Activated naive CD8-positive, alpha-beta T cell treated with anti-CD3 and anti-CD28 coated beads, Interleukin-2, amount 50 U/mL, for 24 hours (primary cell): ENCODE measurements at regions not wholly inside any gene's neighbourhood (a gene's known extent, or its start where the extent isn't known, plus 50 kb on each side); places are given as distances from the start of the nearest gene placed in this dataset.
"Not testable (repeated sequence)": the region's sequence is repeated elsewhere in the genome, so short reads cannot be mapped to it uniquely, and the experiment has no call there.

Experiments
- ATAC-seq: fragments of 150-1000 bp; cut with Tn5 transposase; one replicate; pipeline ENCODE4 v1.10.0; 2021
- DNase-seq: peaks from one replicate; pipeline ENCODE4 v3.0.0; 2021
- H3K27ac Mint-ChIP-seq: one replicate; pipeline ENCODE4 v1.8.0; 2021; ENCODE audit warnings: mild to moderate bottlenecking, mixed read lengths
- H3K27me3 Mint-ChIP-seq: one replicate; pipeline ENCODE4 v1.8.0; 2021; ENCODE audit warnings: mixed read lengths
- H3K36me3 Mint-ChIP-seq: one replicate; pipeline ENCODE4 v1.8.0; 2021; ENCODE audit warnings: low read depth, mixed read lengths
- H3K4me1 Mint-ChIP-seq: one replicate; pipeline ENCODE4 v1.8.0; 2021; ENCODE audit warnings: mixed read lengths
- H3K4me3 Mint-ChIP-seq: one replicate; pipeline ENCODE4 v1.8.0; 2021; ENCODE audit warnings: mild to moderate bottlenecking, moderate library complexity, mixed read lengths
- H3K9me3 Mint-ChIP-seq: one replicate; pipeline ENCODE4 v1.8.0; 2021; ENCODE audit warnings: mixed read lengths

DNA sequence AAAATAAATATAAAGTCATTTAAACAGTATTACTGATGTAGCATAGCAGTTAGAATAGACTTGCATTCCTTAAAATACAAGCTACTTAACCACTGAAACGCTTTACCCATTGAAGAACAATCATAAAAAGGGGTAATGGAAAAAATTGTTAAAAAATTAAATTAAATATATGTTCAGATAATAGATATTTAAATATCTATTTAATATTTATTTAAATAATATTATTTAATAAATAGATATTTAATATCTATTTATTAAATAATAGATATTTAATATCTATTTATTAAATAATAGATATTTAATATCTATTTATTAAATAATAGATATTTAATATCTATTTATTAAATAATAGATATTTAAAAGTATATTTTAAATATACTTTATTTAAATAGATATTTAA, 2410.5 kb downstream of the PCDH7 start:
- not testable (repeated sequence) for ATAC-seq, H3K36me3 Mint-ChIP-seq, H3K27me3 Mint-ChIP-seq, H3K27ac Mint-ChIP-seq, DNase-seq, H3K4me1 Mint-ChIP-seq, H3K9me3 Mint-ChIP-seq, H3K4me3 Mint-ChIP-seq

DNA sequence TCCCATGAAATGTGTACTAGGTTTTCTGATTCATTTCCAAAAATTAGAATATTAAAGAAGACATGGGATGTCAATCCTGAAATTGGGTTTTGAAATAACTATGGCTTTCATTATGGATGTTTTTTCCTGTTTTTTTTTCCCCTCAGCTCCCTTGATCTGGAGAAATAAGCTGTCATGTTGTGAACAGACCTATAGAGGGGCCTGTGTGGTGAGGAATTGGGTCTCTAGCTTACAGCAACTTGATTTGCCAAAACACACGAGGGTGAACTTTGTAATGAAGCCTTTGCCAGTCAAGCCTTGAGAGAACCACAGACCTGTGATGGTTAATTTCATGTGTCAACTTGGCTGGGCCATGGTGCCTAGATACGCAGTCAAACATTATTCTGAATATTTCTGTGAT, 2413.6 kb downstream of the PCDH7 start:
- no peak overlapping the region for H3K27ac Mint-ChIP-seq

DNA sequence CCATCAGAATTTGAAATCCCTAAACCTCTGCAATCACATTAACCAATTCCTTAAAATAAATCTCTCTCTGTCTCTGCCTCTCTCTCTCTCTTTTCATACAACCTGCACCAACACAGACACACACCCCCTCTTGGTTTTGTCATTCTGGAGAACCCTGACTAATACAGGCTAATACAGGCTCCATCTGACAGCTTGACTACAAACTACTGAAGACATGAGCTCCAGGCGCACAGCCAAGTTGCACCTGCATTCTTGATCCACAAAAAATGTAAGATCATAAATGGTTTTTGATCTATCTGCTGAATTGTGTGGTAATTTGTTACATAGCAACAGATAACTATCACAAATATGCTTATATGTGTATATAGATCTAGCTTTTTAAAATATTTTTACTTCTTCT, 2414.2 kb downstream of the PCDH7 start:
- Mint-ChIP-seq H3K4me1 (no peaks in the 10 kb centered on the region), H3K4me3 (no peak overlapping the region), H3K9me3 (peaks cover 14% of the 10 kb centered on the region), H3K27me3 (no peaks in the 10 kb centered on the region), H3K36me3 (no peaks in the 10 kb centered on the region), H3K27ac (no peak overlapping the region)
- DNase-seq (no peak), ATAC-seq (no peak)

More for the DNA sequence above, 2413.6 kb downstream of the PCDH7 start:
- H3K4me1 Mint-ChIP-seq, result no peaks in the 10 kb centered on the region
- H3K36me3 Mint-ChIP-seq, result no peaks in the 10 kb centered on the region
- peaks cover 8% of the 10 kb centered on the region for H3K9me3 Mint-ChIP-seq
- ATAC-seq, result no peak
- no peaks in the 10 kb centered on the region for H3K27me3 Mint-ChIP-seq
- DNase-seq, result no peak
- H3K4me3 Mint-ChIP-seq, result no peak overlapping the region

DNA sequence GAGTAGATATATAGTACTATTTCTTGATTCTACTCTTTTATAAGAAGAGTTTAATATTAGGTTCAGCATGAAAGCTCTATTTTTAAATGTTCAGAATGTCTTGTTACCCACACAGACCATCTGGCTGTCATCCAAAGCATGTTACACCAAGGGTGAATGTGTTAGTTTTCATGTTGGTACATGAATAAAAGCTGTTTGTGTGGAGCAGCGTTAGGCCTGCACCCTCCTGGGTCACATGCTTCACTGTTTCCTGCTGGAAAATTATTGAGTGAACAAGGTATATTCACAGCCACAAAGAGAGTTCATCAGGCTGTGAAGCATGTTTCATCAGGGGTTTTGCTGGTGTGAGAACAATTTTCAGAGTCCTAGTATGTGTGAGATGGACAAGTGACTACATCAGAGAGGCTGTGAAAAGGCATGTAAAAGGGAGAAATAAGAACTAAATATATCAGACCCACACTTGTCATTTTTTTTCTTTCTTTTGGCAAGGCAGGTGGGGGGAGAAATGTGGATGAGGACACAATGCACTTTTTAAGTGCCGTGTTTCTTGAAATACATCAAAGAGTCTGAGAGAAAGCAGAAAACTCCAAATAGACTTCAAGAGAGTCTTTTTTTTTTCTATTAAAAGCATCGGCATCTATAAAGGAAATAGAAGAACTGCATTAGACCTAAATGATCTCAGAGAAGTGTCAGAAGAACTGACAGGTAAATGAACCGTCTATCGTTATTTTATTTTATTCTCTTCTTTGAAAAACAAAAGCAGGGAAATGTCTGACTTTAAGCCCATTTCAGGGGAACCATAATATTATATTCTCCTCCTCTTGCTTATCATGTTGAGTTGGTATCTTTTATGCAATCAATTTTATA, 2429.7 kb downstream of the PCDH7 start:
- H3K9me3 Mint-ChIP-seq, result peaks cover 7% of the 10 kb centered on the region
- DNase-seq (no peak), ATAC-seq (no peak)
- no peaks in the 10 kb centered on the region for H3K27me3 Mint-ChIP-seq
- no peaks in the 10 kb centered on the region for H3K36me3 Mint-ChIP-seq
- H3K4me1 Mint-ChIP-seq, result no peaks in the 10 kb centered on the region
- H3K4me3 Mint-ChIP-seq, result no peak overlapping the region
- no peak overlapping the region for H3K27ac Mint-ChIP-seq

DNA sequence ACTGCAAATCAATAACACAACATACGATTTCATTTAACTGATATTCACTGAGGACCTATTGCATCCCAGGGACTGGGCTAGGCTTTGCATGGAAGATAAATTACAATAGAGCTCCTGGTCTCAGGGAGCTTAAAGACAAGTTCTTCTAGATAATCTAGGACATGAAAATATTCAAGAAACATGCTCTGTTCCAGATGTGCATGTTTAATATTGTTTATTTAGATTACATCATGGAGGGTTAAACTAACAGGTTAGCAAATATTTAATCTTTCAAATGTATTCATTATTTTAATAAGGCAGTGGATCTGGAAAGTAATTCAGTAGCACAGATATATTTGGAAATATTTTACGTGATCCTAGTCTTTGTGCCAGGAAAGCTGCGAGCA, 2430.3 kb downstream of the PCDH7 start:
- Mint-ChIP-seq H3K27me3 (no peaks in the 10 kb centered on the region), H3K4me3 (no peak overlapping the region), H3K27ac (no peak overlapping the region), H3K9me3 (peaks cover 7% of the 10 kb centered on the region), H3K36me3 (no peaks in the 10 kb centered on the region), H3K4me1 (no peaks in the 10 kb centered on the region)
- DNase-seq (no peak), ATAC-seq (no peak)

DNA sequence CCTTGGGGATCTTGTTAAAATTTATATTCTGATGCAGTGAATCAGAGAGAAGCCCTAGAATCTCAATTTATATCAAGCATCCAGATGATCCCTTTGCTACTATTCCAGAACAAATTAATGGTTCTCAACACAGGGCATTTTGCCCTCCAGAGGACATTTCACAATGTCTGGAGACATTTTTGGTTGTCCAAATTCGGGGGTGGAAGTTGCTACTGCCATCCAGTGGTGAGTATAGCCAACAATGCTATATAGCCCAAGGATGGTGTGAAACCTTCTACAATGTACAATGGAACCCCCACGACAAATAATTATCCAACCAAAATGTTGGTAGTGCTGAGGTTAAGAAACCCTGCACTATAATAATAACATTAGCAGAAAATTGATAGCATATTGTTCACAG, 2440.0 kb downstream of the PCDH7 start:
- Mint-ChIP-seq H3K4me3 (no peak overlapping the region), H3K36me3 (no peaks in the 10 kb centered on the region), H3K9me3 (peaks cover 39% of the 10 kb centered on the region), H3K4me1 (no peaks in the 10 kb centered on the region), H3K27me3 (no peaks in the 10 kb centered on the region), H3K27ac (no peak overlapping the region)
- ATAC-seq, result no peak
- no peak for DNase-seq

DNA sequence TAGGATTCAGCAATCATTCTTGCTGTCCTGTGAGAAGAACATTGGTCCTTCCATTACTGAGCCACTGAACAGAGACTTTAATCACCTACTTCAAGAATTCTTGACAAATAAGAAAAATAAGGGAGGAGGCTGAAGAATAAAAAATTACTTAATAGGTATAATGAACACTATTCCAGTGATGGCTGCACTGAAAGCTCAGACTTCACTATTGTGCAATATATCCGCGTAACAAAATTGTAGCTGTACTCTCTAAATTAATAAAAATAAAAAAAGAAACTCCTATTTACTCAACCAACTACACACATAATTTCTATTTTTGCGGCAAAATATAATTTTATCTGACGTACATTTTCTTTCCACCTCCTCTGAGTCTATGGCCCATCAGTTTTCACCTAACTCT, 2441.0 kb downstream of the PCDH7 start:
- H3K36me3 Mint-ChIP-seq, result no peaks in the 10 kb centered on the region
- H3K9me3 Mint-ChIP-seq, result peaks cover 41% of the 10 kb centered on the region
- no peak overlapping the region for H3K4me3 Mint-ChIP-seq
- H3K4me1 Mint-ChIP-seq, result no peaks in the 10 kb centered on the region
- H3K27me3 Mint-ChIP-seq, result no peaks in the 10 kb centered on the region
- no peak for ATAC-seq
- H3K27ac Mint-ChIP-seq, result no peak overlapping the region
- DNase-seq, result no peak

DNA sequence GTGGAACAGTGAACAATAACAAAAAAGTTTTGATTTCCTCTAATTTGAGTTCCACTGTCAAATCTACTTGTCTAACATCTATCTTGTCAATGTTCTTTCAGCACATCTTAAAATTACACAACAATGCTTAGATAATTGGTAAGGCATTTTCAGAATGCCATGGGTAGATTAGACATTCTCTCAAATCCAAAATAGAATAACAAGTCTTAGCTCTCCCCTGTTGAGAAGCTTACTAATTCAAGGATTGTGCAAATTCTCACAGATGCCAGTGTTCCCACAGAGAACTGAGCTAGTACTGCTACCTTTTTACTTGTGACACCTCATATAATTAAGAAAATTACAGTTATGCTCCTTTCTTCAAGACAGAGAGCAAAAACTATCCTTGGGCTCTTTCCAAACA, 2442.0 kb downstream of the PCDH7 start:
- H3K9me3 Mint-ChIP-seq, result peaks cover 32% of the 10 kb centered on the region
- H3K27ac Mint-ChIP-seq, result no peak overlapping the region
- no peaks in the 10 kb centered on the region for H3K27me3 Mint-ChIP-seq
- no peak overlapping the region for H3K4me3 Mint-ChIP-seq
- ATAC-seq (no peak), DNase-seq (no peak)
- no peaks in the 10 kb centered on the region for H3K36me3 Mint-ChIP-seq
- H3K4me1 Mint-ChIP-seq, result no peaks in the 10 kb centered on the region

DNA sequence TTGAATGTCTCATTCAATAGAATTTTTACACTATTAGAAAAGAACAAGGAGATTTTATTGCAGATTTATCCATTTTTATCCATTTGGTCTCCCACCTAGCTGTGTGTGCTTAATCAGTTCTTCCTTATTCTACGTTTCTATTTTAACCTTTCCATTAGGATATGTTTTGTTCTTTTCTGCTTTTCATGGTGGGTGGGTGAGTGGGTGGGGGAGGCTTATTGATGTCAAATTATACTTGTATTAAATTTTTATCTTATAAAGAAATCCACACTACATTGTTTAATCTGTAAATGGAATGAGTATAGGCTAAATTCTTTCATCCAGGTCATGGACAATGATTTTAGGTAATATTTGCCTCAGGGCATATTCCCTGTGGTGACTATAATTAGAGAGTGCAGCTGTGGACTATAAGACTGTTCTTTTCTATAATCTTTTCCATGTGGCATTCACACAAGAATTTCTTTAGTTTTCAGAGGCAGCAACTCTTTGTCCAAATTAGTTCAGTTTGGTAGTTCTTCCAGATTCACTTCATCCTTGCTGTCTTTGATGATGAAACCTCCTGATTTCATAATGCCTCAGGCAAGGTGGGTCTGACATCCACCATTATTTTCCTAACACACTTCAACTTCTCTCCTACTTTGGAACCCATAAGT, 2451.8 kb downstream of the PCDH7 start:
- ATAC-seq, result no peak
- Mint-ChIP-seq H3K27me3 (no peaks in the 10 kb centered on the region), H3K27ac (no peak overlapping the region), H3K36me3 (no peaks in the 10 kb centered on the region), H3K4me3 (no peak overlapping the region), H3K4me1 (no peaks in the 10 kb centered on the region), H3K9me3 (peaks cover 10% of the 10 kb centered on the region)
- DNase-seq, result no peak

DNA sequence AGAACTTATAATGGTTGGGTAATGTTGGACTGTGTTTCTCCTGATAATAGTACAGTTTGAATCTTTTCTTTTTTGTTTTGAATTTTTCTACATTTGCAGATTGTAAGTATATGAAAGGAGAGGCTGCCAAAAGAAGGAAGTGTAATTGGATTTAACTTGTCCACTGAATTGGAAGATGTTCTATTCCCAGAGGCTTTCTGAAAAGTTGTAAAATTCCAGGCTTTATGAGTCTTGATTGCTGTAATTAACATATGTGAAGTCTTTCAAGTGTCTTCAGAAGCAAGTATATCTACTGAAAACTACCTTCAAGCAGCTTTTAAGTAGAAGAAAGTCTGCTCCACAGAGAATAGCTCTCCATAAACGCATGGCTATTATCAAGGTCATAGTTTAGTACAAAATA, 2456.4 kb downstream of the PCDH7 start:
- H3K36me3 Mint-ChIP-seq, result no peaks in the 10 kb centered on the region
- H3K27me3 Mint-ChIP-seq, result no peaks in the 10 kb centered on the region
- no peaks in the 10 kb centered on the region for H3K4me1 Mint-ChIP-seq
- no peak overlapping the region for H3K4me3 Mint-ChIP-seq
- peaks cover 12% of the 10 kb centered on the region for H3K9me3 Mint-ChIP-seq
- DNase-seq (no peak), ATAC-seq (no peak)
- H3K27ac Mint-ChIP-seq, result no peak overlapping the region

DNA sequence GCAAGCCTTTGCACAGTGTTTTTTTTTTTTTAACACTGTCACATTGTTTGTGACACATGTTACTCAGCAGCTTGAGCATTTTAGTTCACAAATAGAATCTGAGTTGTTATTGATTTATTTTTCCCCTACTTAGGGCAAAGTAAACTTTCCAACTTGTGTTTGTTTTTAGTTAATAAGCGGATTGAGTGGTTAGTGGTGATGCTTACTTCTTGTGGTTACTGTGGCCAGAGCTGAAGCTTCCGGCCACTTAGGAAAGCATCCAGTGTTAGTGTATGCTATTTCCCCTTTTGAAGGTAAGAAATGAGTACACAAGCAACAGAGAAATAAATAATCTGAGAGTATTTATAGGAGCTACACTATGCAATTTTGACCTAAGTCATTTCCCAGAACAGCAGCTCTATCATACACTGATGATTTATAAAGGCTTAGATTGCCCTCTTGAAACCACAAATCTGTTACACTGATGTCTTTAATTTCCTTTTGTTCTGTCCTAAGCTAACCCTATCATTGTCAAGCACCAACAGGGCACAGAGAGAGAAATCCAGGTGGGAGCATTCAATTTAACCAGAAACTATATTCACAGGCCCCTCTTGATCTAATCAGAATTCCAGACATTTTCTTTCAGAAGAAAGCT, 2464.6 kb downstream of the PCDH7 start:
- no peak for DNase-seq
- no peaks in the 10 kb centered on the region for H3K36me3 Mint-ChIP-seq
- ATAC-seq, result no peak

DNA sequence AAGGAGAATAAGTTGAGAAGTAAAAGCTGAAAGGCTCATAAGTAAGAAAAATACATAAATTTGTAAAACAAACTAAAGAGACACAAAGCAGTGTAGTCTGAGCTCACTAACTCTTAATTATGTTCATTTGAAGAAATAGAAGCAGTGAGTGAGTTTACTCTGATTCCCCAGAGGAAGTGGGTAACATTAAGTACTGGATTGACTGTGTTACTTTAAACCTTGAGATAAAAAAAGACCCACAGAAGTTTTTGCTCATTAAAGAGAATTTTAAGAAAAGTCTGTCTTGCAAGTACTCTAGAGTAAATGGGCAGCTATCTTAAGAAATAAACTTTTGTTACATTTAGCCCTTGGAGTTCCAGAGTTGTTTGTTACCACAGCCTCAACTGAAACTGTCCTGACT, 2466.9 kb downstream of the PCDH7 start:
- no peaks in the 10 kb centered on the region for H3K36me3 Mint-ChIP-seq
- H3K27me3 Mint-ChIP-seq, result no peaks in the 10 kb centered on the region
- no peaks in the 10 kb centered on the region for H3K4me1 Mint-ChIP-seq
- peaks cover under 1% of the 10 kb centered on the region for H3K9me3 Mint-ChIP-seq
- H3K4me3 Mint-ChIP-seq, result no peak overlapping the region
- ATAC-seq, result no peak
- no peak for DNase-seq
- no peak overlapping the region for H3K27ac Mint-ChIP-seq

More for the DNA sequence above, 2464.6 kb downstream of the PCDH7 start:
- Mint-ChIP-seq H3K4me1 (no peaks in the 10 kb centered on the region), H3K4me3 (no peak overlapping the region), H3K27ac (no peak overlapping the region), H3K27me3 (no peaks in the 10 kb centered on the region), H3K9me3 (peaks cover 5% of the 10 kb centered on the region)

DNA sequence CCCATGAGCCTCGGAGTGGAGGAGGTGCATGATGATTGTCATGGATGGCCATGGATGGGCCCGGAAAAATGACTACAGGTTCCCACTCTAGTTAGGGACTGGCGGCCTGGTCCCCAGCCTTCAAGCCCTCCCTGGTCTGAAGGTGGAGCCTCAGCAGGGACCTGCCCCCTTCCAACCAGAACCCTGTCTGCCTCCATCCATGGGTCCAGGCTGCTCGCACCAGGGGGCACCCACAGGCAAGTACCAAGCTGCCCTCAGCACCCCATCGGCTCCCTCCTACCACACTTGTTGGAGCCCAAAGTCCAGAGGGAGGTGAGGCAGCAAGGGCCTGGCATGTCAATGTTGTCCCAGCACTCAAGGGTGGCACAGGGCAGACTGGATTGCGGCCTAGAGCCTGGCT, 2468.6 kb downstream of the PCDH7 start:
- DNase-seq (no peak), ATAC-seq (no peak)
- Mint-ChIP-seq H3K27me3 (no peaks in the 10 kb centered on the region), H3K36me3 (no peaks in the 10 kb centered on the region), H3K4me3 (no peak overlapping the region), H3K9me3 (peaks cover 3% of the 10 kb centered on the region), H3K4me1 (no peaks in the 10 kb centered on the region), H3K27ac (no peak overlapping the region)

DNA sequence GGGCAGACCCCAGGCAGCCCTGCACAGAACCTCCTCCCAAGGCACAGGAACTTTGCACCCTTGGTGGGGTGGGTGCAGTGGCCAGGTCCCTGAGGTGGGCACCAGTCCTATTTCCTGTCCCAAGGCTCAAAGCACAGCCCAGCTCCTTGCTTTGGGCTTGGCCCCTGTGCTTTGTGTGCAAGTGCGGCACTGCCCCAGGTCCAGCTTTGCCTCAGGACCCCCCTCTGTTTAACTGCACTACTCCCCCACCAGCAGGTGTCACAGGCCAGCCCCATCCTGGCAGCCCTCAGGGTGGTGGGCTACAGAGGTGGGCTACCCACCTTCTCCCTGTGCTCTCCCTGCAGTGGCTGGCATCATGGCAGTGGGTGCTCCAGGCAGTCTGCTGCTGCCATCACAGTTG, 2469.0 kb downstream of the PCDH7 start:
- ATAC-seq (no peak), DNase-seq (no peak)
- no peaks in the 10 kb centered on the region for H3K36me3 Mint-ChIP-seq
- H3K27me3 Mint-ChIP-seq, result no peaks in the 10 kb centered on the region
- peaks cover 3% of the 10 kb centered on the region for H3K9me3 Mint-ChIP-seq
- no peaks in the 10 kb centered on the region for H3K4me1 Mint-ChIP-seq
- H3K27ac Mint-ChIP-seq, result no peak overlapping the region
- no peak overlapping the region for H3K4me3 Mint-ChIP-seq

DNA sequence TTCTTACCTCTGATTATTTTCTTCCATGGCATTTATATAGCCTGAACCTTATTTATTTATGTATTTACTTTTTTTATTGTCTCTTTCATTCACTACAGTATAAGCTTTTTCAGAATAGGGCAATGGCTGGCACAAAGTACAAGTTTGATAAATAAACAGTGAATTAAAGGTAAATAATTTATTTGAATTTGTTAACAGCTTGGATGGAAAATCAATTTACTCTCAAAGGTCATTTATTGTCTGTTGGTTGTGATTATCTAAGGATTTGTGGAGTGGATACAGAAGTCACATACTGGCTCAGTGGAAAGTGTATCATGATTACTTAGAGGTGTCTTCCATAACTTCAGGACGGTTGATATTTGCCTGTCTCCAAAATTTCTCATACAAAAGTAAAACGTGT, 2472.9 kb downstream of the PCDH7 start:
- Mint-ChIP-seq H3K4me1 (no peaks in the 10 kb centered on the region), H3K27me3 (no peaks in the 10 kb centered on the region), H3K9me3 (peaks cover 5% of the 10 kb centered on the region), H3K36me3 (no peaks in the 10 kb centered on the region), H3K4me3 (no peak overlapping the region), H3K27ac (no peak overlapping the region)
- DNase-seq, result no peak
- no peak for ATAC-seq
